GM12878 (cell line): ENCODE measurements at regions not wholly inside any gene's neighbourhood (a gene's known extent, or its start where the extent isn't known, plus 50 kb on each side); places are given as distances from the start of the nearest gene placed in this dataset.

Experiments
- ATAC-seq: fragments of 200-7000 bp; cut with Tn5 transposase; 3 replicates; pipeline ENCODE4 v1.9.1; 2020; ENCODE audit warnings: mild to moderate bottlenecking, moderate library complexity
- BruUV-seq: library from RNA; stranded (reverse); fragments of 400-500 nt; replicated peaks from 2 replicates; lab custom pipeline; 2021; lab: Mats Ljungman, UMichigan
- CTCF ChIA-PET: fragments of 300-600 bp; sonication (Branson Sonifier 250); formaldehyde crosslinking; extraction: SDS; loops from one replicate; lab custom pipeline; 2021; ENCODE audit warnings: inconsistent platforms; lab: Yijun Ruan, JAX
- POLR2A ChIA-PET: fragments of 350-600 bp; formaldehyde crosslinking; extraction: SDS; loops from one replicate; lab custom pipeline; 2021; ENCODE audit warnings: inconsistent platforms; lab: Charles Lee
- RAD21 ChIA-PET: fragments of 300-600 bp; sonication (Branson Sonifier 250); formaldehyde crosslinking; loops from one replicate; lab custom pipeline; 2023; ENCODE audit warnings: antibody characterized with exemption; ENCODE audit not compliant: unreplicated experiment; lab: Charles Lee
- SMC1A ChIA-PET: fragments of 300-600 bp; sonication (Branson Sonifier 250); formaldehyde crosslinking; loops from one replicate; lab custom pipeline; 2023; ENCODE audit not compliant: unreplicated experiment, uncharacterized antibody; lab: Charles Lee
- DNase-seq: peaks from one replicate; pipeline ENCODE4 v3.0.0-alpha.2; 2011; ENCODE audit warnings: low read depth, low spot score
- FAIRE-seq: peaks from 3 replicates; lab custom pipeline; 2011; peaks lifted over from hg19 to GRCh38; lab: Jason Lieb, UNC
- H2AFZ ChIP-seq: 2 replicates; pipeline ENCODE4 v1.6.0; 2011; ENCODE audit warnings: low read depth, low read length, control low read depth; ENCODE audit not compliant: control insufficient read depth
- H3K27ac ChIP-seq: 2 replicates; pipeline ENCODE4 v1.5.1; 2011; ENCODE audit warnings: control low read depth; ENCODE audit not compliant: control insufficient read depth, insufficient read depth
- H3K27me3 ChIP-seq, 2 experiments: replicated peaks in 1 of 2; 2 replicates each; pipeline versions ENCODE4 v1.6.0 to v1.6.1; 2011; ENCODE audit warnings: low read length in 1 of 2; ENCODE audit not compliant: control insufficient read depth in 2 of 2, insufficient read depth in 2 of 2
- H3K36me3 ChIP-seq, 2 experiments: 2 replicates each; pipeline ENCODE4 v1.5.1; 2011; ENCODE audit warnings: low read length in 1 of 2; ENCODE audit not compliant: control insufficient read depth in 2 of 2, insufficient read depth in 2 of 2
- H3K4me1 ChIP-seq: 2 replicates; pipeline ENCODE4 v1.6.1; 2011; ENCODE audit warnings: mild to moderate bottlenecking, low read length, moderate library complexity, mixed read lengths; ENCODE audit not compliant: control insufficient read depth, insufficient read depth
- H3K4me2 ChIP-seq: 2 replicates; pipeline ENCODE4 v1.6.0; 2011; ENCODE audit warnings: control low read depth; ENCODE audit not compliant: control insufficient read depth, insufficient read depth
- H3K4me3 ChIP-seq: fragments of 200-600 bp; sonication (generic); 2 replicates; pipeline ENCODE4 v1.5.1; 2016
- H3K79me2 ChIP-seq: 2 replicates; pipeline ENCODE4 v1.6.0; 2011; ENCODE audit warnings: low read length; ENCODE audit not compliant: control insufficient read depth, insufficient read depth
- H3K9ac ChIP-seq: 2 replicates; pipeline ENCODE4 v1.8.0; 2011; ENCODE audit warnings: low read length, control low read depth, mixed read lengths; ENCODE audit not compliant: control insufficient read depth, insufficient read depth
- H3K9me3 ChIP-seq: replicated peaks from 3 replicates; pipeline ENCODE4 v1.5.1; 2011; ENCODE audit warnings: mild to moderate bottlenecking, low read length; ENCODE audit not compliant: control insufficient read depth, insufficient read depth
- H4K20me1 ChIP-seq: 2 replicates; pipeline ENCODE4 v1.6.0; 2011; ENCODE audit not compliant: control insufficient read depth, insufficient read depth
- POLR2A ChIP-seq: IDR thresholded peaks from 2 replicates; pipeline ENCODE4 v1.6.1; 2011; ENCODE audit warnings: low read depth, mild to moderate bottlenecking, low read length
- SREBF2 ChIP-seq: IDR thresholded peaks from 2 replicates; pipeline ENCODE4 v1.6.1; 2012; ENCODE audit warnings: mild to moderate bottlenecking, low read length
- TARDBP ChIP-seq: IDR thresholded peaks from 2 replicates; pipeline ENCODE4 v1.6.1; 2016; ENCODE audit warnings: borderline replicate concordance
- YBX1 ChIP-seq: fragments of 450-650 bp; IDR thresholded peaks from 2 replicates; pipeline ENCODE4 v1.6.1; 2016; ENCODE audit warnings: antibody characterized with exemption
- ZBED1 ChIP-seq: IDR thresholded peaks from 2 replicates; pipeline ENCODE4 v1.6.1; 2016; ENCODE audit warnings: borderline replicate concordance
- ZNF687 ChIP-seq: fragments of 450-650 bp; IDR thresholded peaks from 2 replicates; pipeline ENCODE4 v1.6.1; 2017; ENCODE audit warnings: mild to moderate bottlenecking, moderate library complexity
- WGBS: methylation state at CpG from one replicate; pipeline ENCODE4 v1.1.6; 2016; ENCODE audit warnings: low lambda C conversion rate; ENCODE audit not compliant: insufficient replicate concordance, insufficient coverage; ENCODE audit errors: missing lambda C conversion rate; 5-methylcytosine and 5-hydroxymethylcytosine counted together
- in situ Hi-C: fragments of 300-500 bp; cut with MboI; formaldehyde crosslinking; loops from 9 replicates; pipeline ENCODE4 v1.14.3; 2018; ENCODE audit warnings: mixed read lengths
- intact Hi-C: fragments of 100-400 bp; cut with micrococcal nuclease; formaldehyde crosslinking; loops from one replicate; pipeline ENCODE4 v1.14.2; 2022; ENCODE audit not compliant: unreplicated experiment

- ChIA-PET RAD21 (no interaction called here), SMC1A (interaction anchor here (1.4 to 1.5 kb wide), 2 partner anchors 58 to 111 kb away, joined by 5 read pairs; no protein-coding TSS in a partner anchor), CTCF (interaction anchor here (0.8 kb wide), 1 partner anchor 110 kb away, joined by 3 read pairs; no protein-coding TSS in a partner anchor), POLR2A (no interaction called here)
- H3K4me3 ChIP-seq, result no peak overlapping the region
- no peak overlapping the region for H3K27ac ChIP-seq
- H3K4me1 ChIP-seq, result no peaks in the 10 kb centered on the region
- H2AFZ ChIP-seq, result no peak overlapping the region
- H4K20me1 ChIP-seq, result no peaks in the 10 kb centered on the region
- H3K27me3 ChIP-seq, result no peaks in the 10 kb centered on the region
- no peaks in the 10 kb centered on the region for H3K36me3 ChIP-seq
- FAIRE-seq (no peak), ATAC-seq (no peak), DNase-seq (no peak)
- WGBS, result 0% methylated on average over 1 of the region's 1 CpG
- BruUV-seq, result no TSS peak
- intact Hi-C loops, result no loop called here
- H3K4me2 ChIP-seq, result no peak overlapping the region
- TF ChIP-seq YBX1 (no peak), ZNF687 (no peak), ZBED1 (no peak), TARDBP (no peak), SREBF2 (no peak), POLR2A (no peak)
- in situ Hi-C loops, result no loop called here
- no peak overlapping the region for H3K9ac ChIP-seq
- H3K9me3 ChIP-seq, result no peaks in the 10 kb centered on the region
- no peaks in the 10 kb centered on the region for H3K79me2 ChIP-seq
These were observed 425.3 kb upstream of the UBE2E2 start for GRCh38 chr3:22777834-22778233.
